ENCODE measurements at regions not wholly inside any gene's neighbourhood (a gene's known extent, or its start where the extent isn't known, plus 50 kb on each side); places are given as distances from the start of the nearest gene placed in this dataset.
"Not testable (repeated sequence)": the region's sequence is repeated elsewhere in the genome, so short reads cannot be mapped to it uniquely, and the experiment has no call there.

DNA sequence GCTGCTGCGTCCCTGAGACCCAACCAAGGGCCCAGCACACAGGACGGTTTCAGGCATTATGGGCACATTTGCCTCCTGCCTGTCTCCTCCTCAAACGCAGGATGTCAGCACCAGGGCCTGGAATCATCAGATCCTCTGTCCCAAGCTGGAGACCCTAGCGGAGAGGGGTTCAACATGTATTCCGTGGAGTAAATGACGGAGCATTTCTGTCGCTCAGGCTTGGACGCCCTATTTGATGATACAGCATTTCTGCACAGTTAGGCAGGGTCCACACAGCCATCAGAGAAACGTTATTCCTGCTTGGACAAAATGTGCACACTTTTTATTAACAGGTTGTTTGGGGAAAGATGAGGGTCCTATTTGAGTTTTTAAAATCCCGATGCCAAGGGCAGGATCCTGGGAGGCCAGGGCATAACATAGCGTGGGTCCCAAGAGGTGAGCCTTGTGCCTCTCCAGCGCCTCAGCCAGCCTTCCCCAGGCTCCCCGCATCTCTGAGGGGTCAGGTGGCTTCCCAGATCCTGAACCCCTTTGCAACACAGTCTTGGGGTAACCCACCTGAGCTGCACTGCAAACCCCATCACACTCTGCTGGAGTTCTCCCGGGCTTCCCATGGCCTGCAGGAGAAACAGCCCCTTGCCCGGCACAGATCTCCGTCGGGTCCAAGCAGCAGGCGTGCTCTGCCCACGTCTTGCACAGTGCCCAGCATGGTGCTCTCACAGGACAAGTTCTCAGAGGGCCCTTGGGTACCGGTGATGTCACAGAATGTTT, 319.7 kb upstream of the MYT1L start:
- DNase-seq = no peak

- DNase-seq = no peak
Measured at GRCh38 chr2:2649109-2650072, 318.3 kb upstream of the MYT1L start.

GRCh38 chr2:2648094-2648493, 317.0 kb upstream of the MYT1L start:
- no peak for DNase-seq

GRCh38 chr2:2647141-2647541, 316.1 kb upstream of the MYT1L start:
- no peak for DNase-seq

GRCh38 chr2:2646433-2647051, 315.5 kb upstream of the MYT1L start:
- no peak for DNase-seq

- DNase-seq = no peak
Measured at GRCh38 chr2:2645162-2645855, 314.2 kb upstream of the MYT1L start.

DNA sequence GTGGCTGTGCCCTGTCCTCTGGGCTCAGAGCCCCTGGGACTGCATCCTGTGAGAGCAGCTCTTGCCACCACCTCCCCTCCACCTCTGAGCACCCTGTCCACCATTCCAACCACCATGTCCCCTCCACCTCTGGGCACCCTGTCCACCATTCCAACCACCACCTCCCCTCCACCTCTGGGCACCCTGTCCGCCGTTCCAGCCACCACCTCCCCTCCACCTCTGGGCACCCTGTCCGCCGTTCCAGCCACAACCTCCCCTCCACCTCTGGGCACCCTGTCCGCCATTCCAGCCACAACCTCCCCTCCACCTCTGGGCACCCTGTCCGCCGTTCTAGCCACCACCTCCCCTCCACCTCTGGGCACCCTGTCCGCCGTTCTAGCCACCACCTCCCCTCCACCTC, 313.7 kb upstream of the MYT1L start:
- not testable (repeated sequence) for DNase-seq

DNA sequence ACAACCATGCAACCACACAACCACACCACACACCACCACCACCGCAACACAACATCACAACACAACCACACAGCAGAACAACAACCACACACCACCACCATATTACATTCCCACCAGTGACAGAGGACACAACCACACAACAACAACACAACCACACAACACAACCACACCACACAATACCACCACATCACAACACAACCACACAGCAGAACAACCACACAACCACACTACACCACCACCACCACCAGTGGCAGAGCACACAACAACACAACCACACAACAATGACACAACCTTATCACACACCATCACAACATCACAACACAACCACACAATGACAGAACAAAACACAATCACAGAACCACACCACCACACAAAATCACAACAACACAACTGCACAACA, 313.0 kb upstream of the MYT1L start:
- DNase-seq = no peak

DNA sequence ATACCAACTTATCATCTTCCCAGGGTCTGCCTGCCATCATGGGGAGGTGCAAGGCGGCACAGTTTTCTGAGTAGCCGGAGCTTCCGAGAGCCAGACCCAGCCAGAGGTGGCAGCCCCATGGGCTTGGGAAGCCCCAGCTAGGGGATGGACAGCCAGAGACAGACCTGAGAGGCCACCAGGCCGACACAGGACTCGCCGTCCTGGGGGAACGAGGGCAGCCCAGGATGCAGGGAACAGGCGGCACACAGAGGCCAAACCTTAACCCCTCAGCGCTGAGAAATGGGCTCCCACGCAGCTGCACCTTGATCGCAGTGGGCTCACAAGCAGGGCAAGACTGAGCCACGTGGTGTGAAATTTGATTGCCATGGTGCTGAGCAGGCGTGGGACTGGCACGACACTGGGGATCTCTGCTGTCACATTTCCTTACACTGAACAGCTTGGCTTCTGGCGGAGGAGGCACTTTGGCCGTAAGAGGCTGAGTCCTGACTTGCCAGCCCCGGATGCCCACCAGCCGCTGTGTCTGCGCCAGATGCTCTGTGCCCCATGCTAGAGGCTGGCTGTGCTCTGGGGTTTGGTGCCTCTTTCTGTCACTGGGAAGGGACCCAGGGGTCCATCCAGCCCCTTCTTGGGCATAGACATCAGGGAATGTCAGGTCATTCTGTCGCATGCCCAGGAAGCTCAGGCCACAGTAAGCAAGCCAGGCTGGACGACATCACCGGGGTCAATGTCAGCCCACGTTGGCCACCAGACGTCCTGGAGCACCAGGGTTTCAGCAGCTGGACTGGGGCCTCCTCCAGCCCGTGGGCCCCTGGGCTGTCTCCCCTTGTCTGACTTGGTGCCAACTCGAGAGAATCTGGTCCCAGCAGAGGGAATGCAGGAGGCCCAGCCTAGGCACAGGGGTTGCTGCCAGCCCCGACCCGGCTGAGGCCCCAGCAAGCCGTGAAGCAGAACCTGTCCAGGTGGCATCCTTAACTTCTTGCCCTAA, 312.1 kb upstream of the MYT1L start:
- no peak for DNase-seq

DNA sequence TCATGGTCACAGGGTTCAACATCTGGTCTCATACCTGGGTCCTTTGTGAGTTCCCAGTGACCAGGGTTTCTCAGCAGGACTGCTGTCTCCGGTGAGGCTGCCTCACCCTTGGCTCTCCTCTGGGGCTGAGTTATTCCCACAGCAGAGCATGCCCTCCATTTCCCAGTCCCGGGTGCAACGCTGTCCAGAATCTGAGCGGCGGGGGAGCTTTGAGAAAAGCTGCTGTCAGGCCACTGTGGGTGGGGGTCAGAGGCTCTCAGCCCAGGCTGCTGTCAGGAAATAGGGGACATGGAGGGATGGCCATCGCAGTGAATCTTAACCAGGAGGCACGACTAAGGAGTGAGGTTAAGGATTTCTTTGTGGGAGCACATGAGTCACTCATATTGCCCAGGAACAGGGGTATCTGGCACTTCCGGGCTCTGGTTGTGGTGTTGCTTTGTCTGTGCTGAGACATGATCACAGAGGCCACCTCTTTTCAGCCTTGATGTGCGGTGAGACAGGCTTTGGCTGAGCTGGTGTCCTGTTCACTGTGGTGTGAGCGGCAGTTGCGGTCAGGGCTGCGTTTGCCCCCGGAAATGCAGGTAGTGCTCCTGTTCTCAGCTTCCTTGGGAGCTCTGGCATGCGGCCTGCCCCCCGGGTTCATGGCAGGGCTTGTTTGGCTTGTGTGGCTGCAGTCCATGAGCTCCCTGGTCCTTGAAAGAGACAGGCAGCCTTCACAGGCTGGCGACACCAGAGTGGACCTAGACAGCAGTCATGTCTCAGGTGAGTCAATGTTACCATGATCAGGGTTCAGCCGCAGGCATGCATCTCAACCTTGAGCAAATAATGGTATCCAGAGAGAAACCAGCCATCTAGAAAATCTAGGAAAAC, 310.7 kb upstream of the MYT1L start:
- DNase-seq = no peak

- no peak for DNase-seq
Measured at GRCh38 chr2:2640818-2641217, 309.7 kb upstream of the MYT1L start.

DNA sequence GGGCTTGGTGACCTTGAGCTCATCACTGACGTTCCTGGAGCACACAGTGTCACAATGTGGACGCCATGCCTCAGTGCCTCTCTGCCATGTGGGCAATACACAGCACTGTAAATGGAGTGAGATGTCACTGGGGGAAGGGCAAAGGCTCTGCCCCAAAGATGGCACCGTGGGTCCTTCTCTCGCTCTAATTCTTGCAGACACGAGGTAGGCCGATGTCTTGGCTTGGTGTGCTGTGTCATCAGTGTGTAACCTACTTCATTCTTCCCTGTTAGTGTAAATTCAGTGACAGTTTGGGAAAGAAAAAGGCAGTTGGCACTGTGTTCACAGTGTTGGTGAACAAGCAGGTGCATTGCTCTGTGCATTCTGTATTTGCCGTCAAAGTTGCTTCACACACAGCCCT, 309.3 kb upstream of the MYT1L start:
- DNase-seq = no peak

GRCh38 chr2:2639251-2640139, 308.4 kb upstream of the MYT1L start:
- DNase-seq = no peak

DNA sequence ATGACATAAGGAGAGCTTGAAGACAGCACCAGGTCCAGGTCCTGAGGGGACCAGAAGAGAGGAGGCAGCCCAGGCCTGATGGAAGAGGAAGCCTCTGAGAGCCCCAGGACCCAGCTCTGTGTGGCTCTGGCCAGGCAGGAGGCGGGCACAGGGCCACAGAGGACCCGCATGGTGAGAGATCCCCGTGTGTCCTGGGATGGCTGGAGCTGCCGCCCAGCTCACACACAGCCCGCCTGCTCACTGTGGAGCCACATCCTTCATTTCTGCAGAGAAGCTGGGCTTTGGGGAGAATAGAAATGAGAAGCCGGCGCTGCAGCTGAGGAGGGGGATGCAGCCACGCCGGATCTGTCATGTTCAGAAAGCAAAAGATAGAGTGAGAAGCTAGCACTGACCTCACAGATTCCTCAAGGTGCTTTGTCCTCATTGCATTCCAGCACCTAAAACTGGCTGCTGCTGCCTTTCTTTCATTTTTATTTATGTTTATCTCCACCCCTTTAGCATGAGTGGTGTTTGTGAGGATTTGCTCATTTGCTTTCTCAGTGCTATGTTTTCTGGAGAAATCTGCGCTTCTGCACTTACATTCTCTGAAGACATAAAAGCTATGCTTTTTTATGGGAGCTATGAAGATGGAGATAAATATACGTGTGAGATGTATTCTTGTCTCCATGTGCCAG, 307.6 kb upstream of the MYT1L start:
- DNase-seq = no peak

DNA sequence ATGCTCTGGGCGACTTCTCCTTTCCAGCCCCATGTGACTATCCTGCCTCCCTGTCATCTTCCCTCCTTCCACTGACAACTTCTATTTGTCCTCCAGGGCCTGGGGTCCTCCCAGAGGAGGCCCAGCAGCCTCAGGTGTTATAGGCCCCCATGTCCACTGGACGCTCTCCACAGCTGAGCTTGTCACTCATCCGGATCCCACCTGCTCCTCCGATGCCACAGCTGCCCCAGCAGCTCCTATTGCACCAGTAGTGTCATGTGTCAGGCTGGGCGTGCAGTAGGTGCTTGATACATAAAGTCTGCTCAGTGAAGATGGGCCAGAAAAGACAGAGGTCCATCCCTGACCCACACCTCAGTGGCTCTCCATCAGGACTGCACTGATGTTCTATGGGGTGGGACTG, 305.7 kb upstream of the MYT1L start:
- DNase-seq = no peak

DNA sequence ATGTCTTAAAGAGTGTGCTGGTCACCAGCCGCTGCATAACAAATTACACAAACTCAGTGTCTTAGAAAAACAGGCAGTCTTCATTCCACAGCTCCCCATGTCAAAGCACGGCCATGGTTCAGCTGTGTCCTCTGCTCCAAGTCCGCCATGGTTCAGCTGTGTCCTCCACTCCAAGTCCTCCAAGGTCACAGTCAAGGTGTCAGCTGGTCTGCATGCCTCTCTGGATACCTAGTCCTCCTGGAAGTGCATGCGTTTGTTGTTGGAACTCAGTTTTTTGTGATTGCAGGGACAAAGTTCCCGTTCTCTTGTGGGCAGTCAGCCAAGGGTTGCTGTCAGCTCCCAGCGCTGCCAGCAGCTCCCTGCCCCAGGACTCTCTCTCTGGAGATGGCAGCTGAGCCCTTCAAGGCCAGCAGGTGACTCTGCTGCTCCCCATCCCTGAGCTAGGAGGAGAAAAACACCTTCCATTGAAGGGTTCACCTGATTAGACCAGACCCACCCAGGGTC, 304.0 kb upstream of the MYT1L start:
- no peak for DNase-seq

DNA sequence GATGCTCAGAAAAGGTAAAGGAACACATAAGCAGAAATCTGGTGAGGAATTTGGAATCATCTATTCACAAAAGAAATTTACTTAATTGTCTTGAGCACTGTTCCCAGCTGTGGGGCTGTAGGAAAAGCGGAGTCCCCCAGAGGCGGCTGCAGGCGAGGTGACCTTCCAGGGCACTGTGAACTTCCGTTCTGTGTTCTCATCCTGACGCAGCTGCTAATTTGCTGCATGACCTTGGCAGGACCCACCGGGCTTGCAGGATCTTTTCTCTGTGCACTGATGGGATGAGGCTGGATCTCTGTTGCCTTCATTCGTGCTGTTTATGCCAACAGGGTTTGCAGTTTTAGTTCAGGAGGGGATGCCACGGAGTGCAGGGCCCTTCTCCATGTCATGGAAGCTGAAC, 301.9 kb upstream of the MYT1L start:
- DNase-seq = no peak

DNA sequence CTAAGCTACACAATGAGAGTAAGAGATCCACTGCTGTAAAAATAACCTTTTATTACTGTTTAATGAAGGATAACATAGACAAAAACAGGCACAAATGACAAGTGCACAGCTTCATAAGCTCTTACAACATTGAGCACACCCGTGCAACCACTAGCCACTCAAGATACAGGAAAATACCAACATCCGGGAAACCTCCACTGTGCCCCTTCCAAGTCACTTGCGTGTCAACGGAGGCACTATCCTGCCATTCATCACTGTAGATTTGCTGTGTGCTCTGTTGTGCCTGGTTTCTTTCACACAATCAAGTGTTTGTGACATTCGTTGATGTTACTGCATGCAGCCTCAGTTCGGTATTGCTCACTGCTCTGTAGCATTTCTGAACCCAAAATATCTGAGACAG, 292.9 kb upstream of the MYT1L start:
- DNase-seq = no peak

GRCh38 chr2:2621855-2622254, 290.8 kb upstream of the MYT1L start:
- no peak for DNase-seq
